Small intestine (tissue), 7 donors: ENCODE measurements at regions not wholly inside any gene's neighbourhood (a gene's known extent, or its start where the extent isn't known, plus 50 kb on each side); places are given as distances from the start of the nearest gene placed in this dataset.

ENCODE experiments used
- DNase-seq, 2 donors: peaks; one replicate each; pipeline versions ENCODE4 v3.0.0 to v3.0.0-alpha.2; 2013
- FAIRE-seq: peaks from 2 replicates; lab custom pipeline; 2012; peaks lifted over from hg19 to GRCh38; lab: Jason Lieb, UNC
- H3K27ac ChIP-seq, 3 donors: one replicate each; pipeline ENCODE4 v1.5.1; 2013; ENCODE audit warnings: low read length in 2 of 3, mild to moderate bottlenecking in 2 of 3, control low read depth in 1 of 3, inconsistent platforms in 1 of 3, low read depth in 1 of 3, moderate library complexity in 1 of 3
- H3K27me3 ChIP-seq, 3 donors: one replicate each; pipeline ENCODE4 v1.6.1; 2013; ENCODE audit warnings: low read length in 3 of 3, inconsistent platforms in 1 of 3; ENCODE audit not compliant: control insufficient read depth in 3 of 3, insufficient read depth in 3 of 3
- H3K36me3 ChIP-seq, 3 donors: one replicate each; pipeline ENCODE4 v1.6.1; 2013; ENCODE audit warnings: low read length in 3 of 3, inconsistent platforms in 1 of 3, low read depth in 1 of 3, mild to moderate bottlenecking in 1 of 3, moderate library complexity in 1 of 3; ENCODE audit not compliant: control insufficient read depth in 3 of 3, insufficient read depth in 2 of 3
- H3K4me1 ChIP-seq, 3 donors: one replicate each; pipeline ENCODE4 v1.6.1; 2013; ENCODE audit warnings: low read length in 2 of 3, inconsistent platforms in 1 of 3, low read depth in 1 of 3, mild to moderate bottlenecking in 1 of 3, moderate library complexity in 1 of 3; ENCODE audit not compliant: control insufficient read depth in 3 of 3, insufficient read depth in 2 of 3
- H3K4me3 ChIP-seq, 3 donors: one replicate each; pipeline ENCODE4 v1.5.1; 2013; ENCODE audit warnings: low read length in 3 of 3, control low read depth in 1 of 3, inconsistent platforms in 1 of 3, low read depth in 1 of 3, mild to moderate bottlenecking in 1 of 3, moderate library complexity in 1 of 3
- H3K9me3 ChIP-seq, 2 donors: one replicate each; pipeline ENCODE4 v1.6.1; 2013; ENCODE audit warnings: low read depth in 1 of 2, low read length in 1 of 2; ENCODE audit not compliant: control insufficient read depth in 2 of 2, insufficient read depth in 1 of 2
- WGBS, 3 donors: extraction: QIAGEN DNeasy Blood & Tissue Kit; methylation state at CpG; one replicate each; pipeline ENCODE4 v1.1.7; 2013; 5-methylcytosine and 5-hydroxymethylcytosine counted together
- donor health status: healthy with polysubstance abuse.
- donor health status: control.
- donor health status: control.
- donor health status: Bipolar disorder and iron deficiency.
- donor health status: healthy.

DNA sequence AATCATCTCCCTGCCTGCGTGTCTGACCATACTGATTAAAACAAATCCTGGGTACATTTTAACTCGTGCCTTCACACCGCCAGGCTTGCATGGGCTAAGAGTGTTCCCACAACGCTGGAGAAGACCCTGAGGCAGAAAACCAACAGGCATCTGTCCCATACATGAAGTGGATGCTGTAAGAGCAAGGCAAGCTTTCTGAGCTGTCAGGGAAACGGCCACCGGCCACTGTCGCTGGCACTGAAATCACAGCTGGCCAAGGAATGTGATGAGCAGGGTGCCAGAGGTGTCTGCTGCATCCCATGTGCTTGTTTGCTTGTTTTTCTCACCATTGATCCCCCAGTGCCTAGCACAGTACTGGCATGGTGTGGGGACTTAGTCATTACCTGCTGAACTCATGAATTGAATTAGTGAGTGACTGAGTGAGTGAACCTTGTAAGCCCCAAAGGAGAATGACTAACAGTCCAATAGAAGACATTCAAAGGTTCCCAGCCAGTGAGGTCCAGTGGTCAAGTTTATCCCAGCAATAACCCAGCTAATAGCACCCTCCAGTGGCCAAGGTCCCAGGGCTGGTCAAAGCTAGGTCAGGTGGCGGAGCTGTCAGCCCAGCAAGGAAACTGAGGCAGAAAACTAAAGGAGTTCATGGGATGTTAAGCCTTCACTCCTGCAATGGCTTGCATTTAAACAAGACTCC, 92.7 kb upstream of the CDH5 start:
- DNase-seq, result no peak
- WGBS, 3 donors, result 66 to 81% (median 72%) methylated on average over 8 of the region's 8 CpGs
- H3K4me3 ChIP-seq, result no peak overlapping the region
- peaks cover 0 to 8% of the 10 kb centered on the region in 2 donors for H3K9me3 ChIP-seq
- no peaks in the 10 kb centered on the region for H3K36me3 ChIP-seq
- peaks cover 0 to 3% (median 0%) of the 10 kb centered on the region in 3 donors for H3K4me1 ChIP-seq
- no peak for FAIRE-seq
- H3K27ac ChIP-seq, result no peak overlapping the region
- peaks cover 0 to 18% (median 2%) of the 10 kb centered on the region in 3 donors for H3K27me3 ChIP-seq

DNA sequence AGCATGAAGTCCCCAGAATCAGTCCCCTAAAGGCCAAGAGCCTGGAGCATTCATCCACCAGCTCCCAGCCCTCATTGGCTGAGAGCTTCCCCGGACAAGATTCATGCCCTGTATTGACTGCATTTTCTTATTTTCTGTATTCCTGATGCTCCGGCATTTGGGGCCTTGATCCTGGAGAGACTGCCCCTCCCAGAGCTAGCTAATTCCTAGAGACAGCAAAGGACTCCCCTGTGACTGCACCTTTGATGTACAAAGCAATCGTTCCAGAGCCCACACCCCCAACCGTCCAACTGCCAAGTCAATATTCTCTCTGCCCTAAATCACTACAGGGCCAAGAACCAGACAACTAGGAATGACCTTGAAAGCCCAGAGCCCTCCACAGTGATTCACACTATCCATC, 93.4 kb upstream of the CDH5 start:
- DNase-seq (no peak), FAIRE-seq (no peak)
- Histone ChIP-seq H3K36me3 (no peaks in the 10 kb centered on the region), H3K4me1 (peaks cover 0 to 3% (median 0%) of the 10 kb centered on the region in 3 donors), H3K9me3 (peaks cover 0 to under 1% of the 10 kb centered on the region in 2 donors), H3K27ac (no peak overlapping the region), H3K27me3 (peaks cover 0 to 18% (median 2%) of the 10 kb centered on the region in 3 donors), H3K4me3 (no peak overlapping the region)
- WGBS, 3 donors, result 44 to 70% (median 57%) methylated on average over 4 of the region's 4 CpGs

DNA sequence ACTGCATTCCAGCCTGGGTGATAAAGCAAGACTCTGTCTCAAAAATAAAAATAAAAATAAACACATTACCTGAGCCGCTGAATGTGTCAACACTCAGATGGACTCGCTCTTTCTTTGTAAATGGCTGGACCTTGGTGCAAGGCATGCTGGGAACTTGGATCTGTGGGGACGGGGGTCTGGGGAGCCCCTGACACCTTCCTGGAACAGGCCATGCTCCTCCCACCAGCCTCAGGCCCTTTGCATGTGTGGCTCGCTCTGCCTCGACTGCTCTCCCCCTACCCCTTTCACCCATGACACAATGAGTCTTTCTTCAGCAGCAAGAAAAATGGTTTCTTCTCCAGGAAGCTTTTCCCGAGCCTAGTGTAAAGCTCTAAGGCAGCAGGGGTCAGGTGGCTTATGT, 94.0 kb upstream of the CDH5 start:
- Histone ChIP-seq H3K4me3 (no peak overlapping the region), H3K27ac (no peak overlapping the region), H3K9me3 (no peaks in the 10 kb centered on the region), H3K36me3 (no peaks in the 10 kb centered on the region), H3K27me3 (peaks cover 0 to 18% (median 2%) of the 10 kb centered on the region in 3 donors), H3K4me1 (peaks cover 0 to 3% (median 0%) of the 10 kb centered on the region in 3 donors)
- FAIRE-seq (no peak), DNase-seq (no peak)
- WGBS, 3 donors, result 62 to 81% (median 69%) methylated on average over 6 of the region's 6 CpGs

DNA sequence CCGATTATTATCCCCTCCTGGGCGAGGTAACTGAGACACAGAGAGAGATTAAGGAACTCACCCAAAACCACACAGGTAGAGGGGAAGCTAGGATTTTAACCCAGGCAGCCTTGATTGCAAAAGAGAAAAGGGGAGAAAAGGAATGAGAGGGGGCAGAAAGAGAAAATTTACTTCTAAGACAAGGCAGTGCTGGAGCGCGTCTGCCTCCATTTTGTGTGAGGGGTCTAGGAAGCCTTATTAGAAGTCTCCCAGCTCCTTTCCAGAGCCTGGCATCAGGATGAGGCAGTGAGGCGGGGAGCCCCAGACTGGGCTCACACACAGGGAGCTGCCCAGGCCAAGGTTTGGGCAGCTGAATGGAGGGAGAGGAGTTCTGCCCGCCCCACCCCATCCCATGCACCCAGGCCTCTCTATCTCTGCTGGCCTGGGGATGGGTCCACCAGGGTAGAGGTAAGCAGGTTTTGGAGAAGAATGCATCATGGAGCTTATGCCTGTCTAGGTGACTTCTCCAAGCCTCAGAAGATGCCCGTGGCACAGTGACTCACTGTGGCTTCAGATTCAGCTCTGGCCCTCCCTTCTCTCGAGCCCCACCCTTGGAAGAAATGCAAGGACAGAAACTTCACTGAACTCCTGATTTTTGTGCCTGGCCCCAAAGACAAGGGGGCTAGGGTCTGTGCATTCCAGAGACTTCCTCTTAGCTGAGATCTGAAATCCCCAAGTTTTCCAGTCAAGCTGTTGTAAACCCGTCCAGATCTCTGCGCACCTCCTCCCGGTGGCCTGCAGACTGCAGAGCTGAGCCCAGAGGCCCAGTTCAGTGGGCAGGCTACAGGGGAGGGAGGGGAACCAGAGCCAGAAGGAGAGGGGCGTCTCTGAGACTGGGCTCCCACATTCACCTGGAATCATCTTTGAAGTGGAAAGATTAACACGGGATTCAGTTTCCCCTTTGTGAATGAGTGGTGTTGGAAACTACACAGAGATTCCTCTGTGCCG, 95.1 kb upstream of the CDH5 start:
- Histone ChIP-seq H3K27ac (no peak overlapping the region), H3K4me1 (peaks cover 0 to 8% (median 3%) of the 10 kb centered on the region in 3 donors), H3K4me3 (no peak overlapping the region), H3K9me3 (no peaks in the 10 kb centered on the region), H3K36me3 (no peaks in the 10 kb centered on the region), H3K27me3 (peaks cover 0 to 18% (median 2%) of the 10 kb centered on the region in 3 donors)
- FAIRE-seq (no peak), DNase-seq (no peak)
- WGBS, 3 donors, result 71 to 83% (median 79%) methylated on average over 14 of the region's 14 CpGs

DNA sequence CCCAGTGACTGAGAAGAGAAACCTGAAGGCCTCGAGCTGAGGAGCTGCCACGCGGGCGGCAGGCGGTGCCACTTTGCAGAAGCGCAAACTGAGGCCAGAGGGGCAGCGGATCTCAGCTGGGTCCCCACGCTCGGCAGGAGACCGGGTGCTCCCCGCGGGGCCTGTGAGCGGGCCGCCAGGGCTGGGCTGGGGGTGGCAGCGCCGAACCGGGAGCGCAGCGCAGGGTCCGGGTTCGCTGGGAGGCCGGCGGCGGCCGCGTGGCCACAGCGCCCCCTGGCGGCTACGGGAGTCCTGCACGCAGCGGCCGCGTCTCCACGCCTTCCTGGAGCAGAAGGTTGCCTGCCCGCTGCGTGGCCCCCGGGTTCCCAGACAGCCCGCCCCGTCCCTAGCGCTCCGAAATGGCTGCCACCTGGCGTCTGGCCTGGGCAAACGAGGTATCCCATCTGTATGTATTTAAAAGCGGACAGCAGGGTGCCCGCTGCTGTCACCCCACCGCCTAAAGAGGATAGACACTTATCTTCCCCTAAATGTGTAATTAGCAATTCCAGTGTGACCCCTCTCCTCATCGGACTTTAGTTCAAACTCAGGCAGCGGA, 96.1 kb upstream of the CDH5 start:
- DNase-seq (peak in 1 of 2 donors; percentile 73), FAIRE-seq (no peak)
- peak overlapping the region in 1 of 3 donors; percentile 4 for H3K4me3 ChIP-seq
- H3K27ac ChIP-seq, result peak overlapping the region in 1 of 3 donors; percentile 51
- WGBS, 3 donors, result 10 to 17% (median 10%) methylated on average over 31 to 48 of the region's 48 CpGs
- H3K36me3 ChIP-seq, result no peaks in the 10 kb centered on the region
- peaks cover 0 to 18% (median 2%) of the 10 kb centered on the region in 3 donors for H3K27me3 ChIP-seq
- peaks cover 0 to 8% (median 3%) of the 10 kb centered on the region in 3 donors for H3K4me1 ChIP-seq
- no peaks in the 10 kb centered on the region for H3K9me3 ChIP-seq

DNA sequence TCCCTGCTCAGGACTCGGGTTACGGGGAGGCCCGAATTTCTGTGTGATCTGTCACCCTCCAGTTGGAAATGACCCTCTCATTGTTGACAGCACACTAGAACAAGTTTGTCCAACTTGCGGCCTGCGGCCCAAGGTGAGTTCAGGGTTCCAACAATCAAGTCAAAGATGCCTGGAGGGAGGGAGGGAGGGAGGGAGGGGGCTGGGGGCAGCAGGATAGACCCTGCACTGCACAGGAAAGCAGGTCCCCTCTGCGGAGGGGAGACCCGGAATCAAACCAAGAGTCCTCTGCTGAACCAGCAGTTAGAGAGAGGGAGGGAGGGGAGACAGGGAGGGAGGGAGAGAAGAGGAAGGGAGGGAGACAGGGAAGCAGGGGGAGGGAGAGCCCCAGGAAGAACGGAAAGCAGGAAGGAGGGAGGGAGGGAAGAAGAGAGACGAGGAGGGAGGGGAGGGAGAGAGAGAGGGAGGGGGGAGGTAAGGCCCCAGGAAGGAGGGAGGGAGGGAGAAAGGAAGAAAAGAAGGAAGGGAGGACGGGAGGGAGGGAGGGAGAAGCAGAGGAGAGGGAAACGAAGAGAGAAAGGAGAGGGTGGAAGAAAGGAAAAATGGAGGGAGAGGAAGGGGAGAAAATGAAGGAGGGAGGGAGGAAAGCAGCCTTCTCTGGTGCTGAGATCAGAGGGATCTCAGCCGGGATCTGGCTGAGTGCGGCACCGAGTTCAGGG, 96.7 kb upstream of the CDH5 start:
- H3K9me3 ChIP-seq, result no peaks in the 10 kb centered on the region
- H3K4me3 ChIP-seq, result peak overlapping the region in 1 of 3 donors; percentile 4
- no peaks in the 10 kb centered on the region for H3K36me3 ChIP-seq
- peak overlapping the region in 1 of 3 donors; percentile 51 for H3K27ac ChIP-seq
- H3K27me3 ChIP-seq, result peaks cover 0 to 18% (median 2%) of the 10 kb centered on the region in 3 donors
- WGBS, 3 donors, result 51 to 56% (median 53%) methylated on average over 14 of the region's 14 CpGs
- DNase-seq, result no peak
- H3K4me1 ChIP-seq, result peaks cover 0 to 8% (median 3%) of the 10 kb centered on the region in 3 donors
- no peak for FAIRE-seq

DNA sequence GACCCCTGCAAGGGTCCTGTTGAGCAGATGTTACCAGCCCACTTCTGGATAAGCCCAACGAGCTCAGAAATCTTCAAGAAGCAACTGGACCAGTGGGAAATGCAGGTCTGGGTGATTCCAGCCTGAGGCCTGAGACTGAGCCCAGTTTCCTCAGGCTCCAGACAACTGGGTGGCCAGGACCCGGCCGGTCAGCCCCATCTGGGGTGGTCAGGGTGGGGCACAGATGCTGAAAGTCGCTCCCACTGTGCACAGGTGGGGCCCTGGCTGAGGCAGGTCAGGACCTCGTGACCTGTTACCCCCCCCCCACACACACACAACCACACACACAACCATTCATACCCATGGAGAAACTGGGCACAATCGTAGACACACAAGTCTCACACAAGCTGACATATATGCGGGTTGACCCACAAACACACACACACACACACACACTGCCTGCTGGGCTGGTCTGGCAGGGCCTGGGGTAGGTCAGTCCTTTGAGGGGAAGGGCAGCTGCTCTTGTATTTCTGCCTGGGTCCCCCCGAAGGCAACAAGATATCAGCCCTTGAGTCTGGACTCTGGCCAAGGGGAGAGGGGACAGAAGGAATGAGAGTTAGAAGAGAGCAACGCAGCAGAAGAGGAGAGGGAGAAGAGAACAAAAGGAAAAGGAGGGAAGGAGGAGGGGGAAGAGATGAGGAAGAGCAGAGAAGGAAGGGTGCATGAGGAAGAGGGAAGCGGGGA, 99.0 kb upstream of the CDH5 start:
- H3K27me3 ChIP-seq, result peaks cover 0 to 16% (median 0%) of the 10 kb centered on the region in 3 donors
- no peak for FAIRE-seq
- peak overlapping the region in 1 of 3 donors; percentile 0 for H3K27ac ChIP-seq
- H3K9me3 ChIP-seq, result no peaks in the 10 kb centered on the region
- no peak overlapping the region for H3K4me3 ChIP-seq
- peaks cover 0 to 8% (median 3%) of the 10 kb centered on the region in 3 donors for H3K4me1 ChIP-seq
- WGBS, 3 donors, result 57 to 70% (median 63%) methylated on average over 10 of the region's 10 CpGs
- no peaks in the 10 kb centered on the region for H3K36me3 ChIP-seq
- no peak for DNase-seq
